ENCODE measurements at regions not wholly inside any gene's neighbourhood (a gene's known extent, or its start where the extent isn't known, plus 50 kb on each side); places are given as distances from the start of the nearest gene placed in this dataset.
A peak's percentile ranks its signal among the peaks of the same experiment; 100 is the strongest.
"Not testable (repeated sequence)": the region's sequence is repeated elsewhere in the genome, so short reads cannot be mapped to it uniquely, and the experiment has no call there.

- no peaks in the 10 kb centered on the region for H3K27me3 ChIP-seq (ENCODE audit: insufficient read depth, low read length)
- no peaks in the 10 kb centered on the region for H3K36me3 ChIP-seq (ENCODE audit: insufficient read depth, low read length)
- peak; percentile 29 for DNase-seq (ENCODE audit: insufficient read length, low spot score, missing footprints)
- H4K20me1 ChIP-seq (ENCODE audit: insufficient read depth, low read length) = no peaks in the 10 kb centered on the region
- H3K4me2 ChIP-seq (ENCODE audit: insufficient read depth, low read length) = no peak overlapping the region
- H3K4me1 ChIP-seq (ENCODE audit: insufficient read depth, low read length) = no peaks in the 10 kb centered on the region
- H3K4me3 ChIP-seq (ENCODE audit: insufficient read depth, low read length) = no peak overlapping the region
- no peaks in the 10 kb centered on the region for H3K9me3 ChIP-seq (ENCODE audit: low read depth, low read length)
- no peak overlapping the region for H3K27ac ChIP-seq (ENCODE audit: low read depth, low read length)
- no peak overlapping the region for H2AFZ ChIP-seq (ENCODE audit: low read length)
- no peaks in the 10 kb centered on the region for H3K79me2 ChIP-seq (ENCODE audit: insufficient read depth, low read length)
- TF ChIP-seq CTCF (IDR thresholded peaks at IDR 0.05; ENCODE audit: extremely low read depth, low read depth, low read length) = no peak
Measured at GRCh38 chr4:158958489-158959270, 144.2 kb upstream of the RAPGEF2 start.

- Histone ChIP-seq H4K20me1 (ENCODE audit: insufficient read depth, low read length) (no peaks in the 10 kb centered on the region), H2AFZ (ENCODE audit: low read length) (no peak overlapping the region), H3K9me3 (ENCODE audit: low read depth, low read length) (no peaks in the 10 kb centered on the region), H3K27me3 (ENCODE audit: insufficient read depth, low read length) (no peaks in the 10 kb centered on the region), H3K36me3 (ENCODE audit: insufficient read depth, low read length) (no peaks in the 10 kb centered on the region), H3K4me3 (ENCODE audit: insufficient read depth, low read length) (no peak overlapping the region), H3K4me1 (ENCODE audit: insufficient read depth, low read length) (no peaks in the 10 kb centered on the region), H3K4me2 (ENCODE audit: insufficient read depth, low read length) (no peak overlapping the region), H3K79me2 (ENCODE audit: insufficient read depth, low read length) (no peaks in the 10 kb centered on the region), H3K27ac (ENCODE audit: low read depth, low read length) (no peak overlapping the region)
- no peak for TF ChIP-seq CTCF (IDR thresholded peaks at IDR 0.05; ENCODE audit: extremely low read depth, low read depth, low read length)
- no peak for DNase-seq (ENCODE audit: insufficient read length, low spot score, missing footprints)
Measured at GRCh38 chr4:158962393-158962792, 140.5 kb upstream of the RAPGEF2 start.

- not testable (repeated sequence) for H3K4me2 ChIP-seq (ENCODE audit: insufficient read depth, low read length); H3K9me3 ChIP-seq (ENCODE audit: low read depth, low read length); H3K79me2 ChIP-seq (ENCODE audit: insufficient read depth, low read length); H3K27ac ChIP-seq (ENCODE audit: low read depth, low read length); H2AFZ ChIP-seq (ENCODE audit: low read length); H3K4me1 ChIP-seq (ENCODE audit: insufficient read depth, low read length); H4K20me1 ChIP-seq (ENCODE audit: insufficient read depth, low read length); H3K36me3 ChIP-seq (ENCODE audit: insufficient read depth, low read length); H3K27me3 ChIP-seq (ENCODE audit: insufficient read depth, low read length); H3K4me3 ChIP-seq (ENCODE audit: insufficient read depth, low read length)
- DNase-seq (ENCODE audit: insufficient read length, low spot score, missing footprints) = peak; percentile 8
Measured at GRCh38 chr4:158963282-158963681, 139.6 kb upstream of the RAPGEF2 start.

- no peak overlapping the region for H2AFZ ChIP-seq (ENCODE audit: low read length)
- TF ChIP-seq CTCF (IDR thresholded peaks at IDR 0.05; ENCODE audit: extremely low read depth, low read depth, low read length) = no peak
- H3K27me3 ChIP-seq (ENCODE audit: insufficient read depth, low read length) = no peaks in the 10 kb centered on the region
- H3K36me3 ChIP-seq (ENCODE audit: insufficient read depth, low read length) = no peaks in the 10 kb centered on the region
- DNase-seq (ENCODE audit: insufficient read length, low spot score, missing footprints) = no peak
- no peak overlapping the region for H3K4me3 ChIP-seq (ENCODE audit: insufficient read depth, low read length)
- H3K4me2 ChIP-seq (ENCODE audit: insufficient read depth, low read length) = no peak overlapping the region
- no peaks in the 10 kb centered on the region for H3K9me3 ChIP-seq (ENCODE audit: low read depth, low read length)
- no peaks in the 10 kb centered on the region for H3K4me1 ChIP-seq (ENCODE audit: insufficient read depth, low read length)
- H3K79me2 ChIP-seq (ENCODE audit: insufficient read depth, low read length) = no peaks in the 10 kb centered on the region
- no peak overlapping the region for H3K27ac ChIP-seq (ENCODE audit: low read depth, low read length)
- no peaks in the 10 kb centered on the region for H4K20me1 ChIP-seq (ENCODE audit: insufficient read depth, low read length)
Measured at GRCh38 chr4:158964114-158964727, 138.7 kb upstream of the RAPGEF2 start.

Measured in osteoblast (primary cell).